ENCODE measurements at regions not wholly inside any gene's neighbourhood (a gene's known extent, or its start where the extent isn't known, plus 50 kb on each side); places are given as distances from the start of the nearest gene placed in this dataset.
A peak's percentile ranks its signal among the peaks of the same experiment; 100 is the strongest.
"Not testable (repeated sequence)": the region's sequence is repeated elsewhere in the genome, so short reads cannot be mapped to it uniquely, and the experiment has no call there.

DNA sequence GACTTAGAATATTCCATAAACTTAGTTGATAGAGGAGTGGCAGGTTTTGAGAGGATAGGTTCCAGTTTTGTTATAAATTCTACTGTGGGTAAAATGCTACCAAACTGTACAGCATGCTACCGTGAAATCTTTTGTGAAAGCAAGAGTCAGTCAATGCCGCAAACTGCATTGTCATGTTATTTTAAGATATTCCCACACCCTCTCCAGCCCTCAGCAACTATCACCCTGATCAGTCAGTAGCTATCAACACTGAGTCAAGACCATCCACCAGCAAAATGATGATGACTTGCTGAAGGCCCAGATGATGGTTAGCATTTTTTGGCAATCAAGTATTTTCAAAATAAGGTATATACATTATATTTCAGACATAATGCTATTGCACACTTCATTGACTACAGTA lies 182.4 kb upstream of the ZNF337 start:
- intact Hi-C loops (cut with DNase I); H3K27me3 ChIP-seq; H3K27ac ChIP-seq; H3K4me3 ChIP-seq; H3K36me3 ChIP-seq; H3K4me1 ChIP-seq; H3K9me3 ChIP-seq; DNase-seq: not testable (repeated sequence)
- 90 to 91% methylated on average over 2 of the region's 2 CpGs for WGBS, 2 donors

GRCh38 chr20:25868650-25868979 lies 172.0 kb upstream of the ZNF337 start:
- Histone ChIP-seq H3K27me3 (peaks cover 0 to 56% (median 0%) of the 10 kb centered on the region in 4 donors), H3K4me3 (peak overlapping the region in 3 of 4 donors; percentile 34 to 65 (median 44)), H3K4me1 (peaks cover 7 to 30% (median 21%) of the 10 kb centered on the region in 3 donors)
- H3K36me3 ChIP-seq; DNase-seq; intact Hi-C loops (cut with DNase I); H3K9me3 ChIP-seq; H3K27ac ChIP-seq: not testable (repeated sequence)
- WGBS, 2 donors = 30 to 38% methylated on average over 7 to 11 of the region's 17 CpGs

GRCh38 chr20:25867776-25868649 lies 171.4 kb upstream of the ZNF337 start:
- no peaks in the 10 kb centered on the region for H3K9me3 ChIP-seq
- TF ChIP-seq POLR2A (IDR thresholded peaks at IDR 0.05) (no peak), CTCF (IDR thresholded peaks at IDR 0.05) (no peak)
- 34 to 87% methylated on average over 8 of the region's 46 CpGs for WGBS, 2 donors
- no peaks in the 10 kb centered on the region for H3K36me3 ChIP-seq
- peaks cover 0 to 62% (median 0%) of the 10 kb centered on the region in 4 donors for H3K27me3 ChIP-seq
- H3K4me3 ChIP-seq = peak overlapping the region; percentile 8 to 65 (median 39)
- H3K4me1 ChIP-seq = peaks cover 13 to 36% (median 25%) of the 10 kb centered on the region in 3 donors
- intact Hi-C loops (cut with DNase I) = no loop called here
- DNase-seq = no peak
- no peak overlapping the region for H3K27ac ChIP-seq

GRCh38 chr20:25867015-25867775 lies 170.5 kb upstream of the ZNF337 start:
- DNase-seq; intact Hi-C loops (cut with DNase I); H3K36me3 ChIP-seq; H3K9me3 ChIP-seq; H3K27ac ChIP-seq: not testable (repeated sequence)
- H3K4me1 ChIP-seq = peaks cover 22 to 44% (median 33%) of the 10 kb centered on the region in 3 donors
- peak overlapping the region in 1 of 4 donors; percentile 65 for H3K4me3 ChIP-seq
- peaks cover 0 to 71% (median 0%) of the 10 kb centered on the region in 4 donors for H3K27me3 ChIP-seq
- 75 to 87% methylated on average over 22 to 24 of the region's 35 CpGs for WGBS, 2 donors

GRCh38 chr20:25865715-25866656 lies 169.3 kb upstream of the ZNF337 start:
- Histone ChIP-seq H3K27ac (no peak overlapping the region), H3K4me1 (peaks cover 27 to 57% (median 43%) of the 10 kb centered on the region in 3 donors), H3K4me3 (peak overlapping the region; percentile 1 to 63 (median 32)), H3K9me3 (no peaks in the 10 kb centered on the region), H3K36me3 (no peaks in the 10 kb centered on the region), H3K27me3 (peaks cover 0 to 81% (median 0%) of the 10 kb centered on the region in 4 donors)
- WGBS, 2 donors = 23 to 62% methylated on average over 9 to 26 of the region's 43 CpGs
- intact Hi-C loops (cut with DNase I) = no loop called here
- DNase-seq = no peak
- TF ChIP-seq POLR2A (IDR thresholded peaks at IDR 0.05) (no peak), CTCF (IDR thresholded peaks at IDR 0.05) (no peak)

DNA sequence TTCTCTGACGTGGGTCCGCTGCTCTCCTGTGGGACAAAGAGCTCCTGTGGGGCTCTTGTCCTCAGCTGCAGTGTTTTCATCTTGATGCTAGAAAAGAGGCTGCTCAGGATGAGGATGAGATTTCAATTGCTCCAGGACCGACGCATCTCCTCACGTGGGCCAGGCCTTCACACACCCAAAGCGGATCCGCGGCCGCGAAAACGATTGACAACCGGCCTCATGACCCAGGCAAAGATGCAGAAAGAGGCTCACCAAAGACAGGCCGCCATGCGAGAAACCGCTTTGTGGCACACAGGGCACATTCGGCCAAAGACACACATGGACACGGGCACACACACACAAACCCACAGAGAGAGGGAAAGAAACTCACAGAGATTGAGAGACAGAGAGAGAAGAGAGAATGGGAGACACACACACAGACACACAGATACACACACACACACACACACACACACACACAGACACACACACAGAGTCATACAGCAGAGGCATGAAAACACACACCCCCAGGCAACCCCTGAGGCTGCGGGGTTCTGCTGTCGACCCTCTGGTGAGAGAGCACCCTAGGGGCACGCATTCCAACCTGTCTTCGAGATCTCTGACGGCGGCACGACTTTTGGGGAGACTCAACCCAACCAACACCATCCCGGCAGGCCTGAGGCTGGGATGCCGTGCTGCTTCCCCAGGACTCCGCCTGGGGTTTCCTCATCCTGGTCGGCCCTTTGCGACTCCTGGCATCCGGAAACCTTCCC lies 168.5 kb upstream of the ZNF337 start:
- H3K9me3 ChIP-seq; DNase-seq; H3K36me3 ChIP-seq; intact Hi-C loops (cut with DNase I); H3K27ac ChIP-seq: not testable (repeated sequence)
- peaks cover 0 to 89% (median 0%) of the 10 kb centered on the region in 4 donors for H3K27me3 ChIP-seq
- WGBS, 2 donors = 30 to 61% methylated on average over 10 to 20 of the region's 30 CpGs
- H3K4me3 ChIP-seq = peak overlapping the region; percentile 1 to 63 (median 32)
- H3K4me1 ChIP-seq = peaks cover 27 to 65% (median 46%) of the 10 kb centered on the region in 3 donors
